Midbrain (tissue), 1 donor: ENCODE measurements at regions not wholly inside any gene's neighbourhood (a gene's known extent, or its start where the extent isn't known, plus 50 kb on each side); places are given as distances from the start of the nearest gene placed in this dataset.

ENCODE experiments used
- DNase-seq: peaks from one replicate; lab custom pipeline; 2025; lab: John Stamatoyannopoulos, UW

- no peak for DNase-seq
Measured at GRCh38 chr2:7812231-7812995, 869.4 kb upstream of the ID2 start.

- DNase-seq, result no peak
Measured at GRCh38 chr2:7813541-7814292, 868.1 kb upstream of the ID2 start.

GRCh38 chr2:7815726-7816125 is 866.1 kb upstream of the ID2 start:
- no peak for DNase-seq

GRCh38 chr2:7816233-7816632 is 865.6 kb upstream of the ID2 start:
- DNase-seq, result no peak

GRCh38 chr2:7816944-7817343 is 864.9 kb upstream of the ID2 start:
- DNase-seq, result no peak

GRCh38 chr2:7819316-7819715 is 862.5 kb upstream of the ID2 start:
- DNase-seq, result no peak

- no peak for DNase-seq
Measured at GRCh38 chr2:7819850-7820249, 862.0 kb upstream of the ID2 start.

- DNase-seq, result no peak
Measured at GRCh38 chr2:7824211-7824610, 857.6 kb upstream of the ID2 start.

GRCh38 chr2:7825591-7826312 is 856.1 kb upstream of the ID2 start:
- no peak for DNase-seq

GRCh38 chr2:7826656-7827055 is 855.2 kb upstream of the ID2 start:
- no peak for DNase-seq

GRCh38 chr2:7829241-7829640 is 852.6 kb upstream of the ID2 start:
- DNase-seq, result no peak

- no peak for DNase-seq
Measured at GRCh38 chr2:7830616-7831015, 851.2 kb upstream of the ID2 start.

GRCh38 chr2:7835151-7835550 is 846.7 kb upstream of the ID2 start:
- no peak for DNase-seq

- no peak for DNase-seq
Measured at GRCh38 chr2:7835693-7836680, 845.9 kb upstream of the ID2 start.

- DNase-seq, result no peak
Measured at GRCh38 chr2:7837237-7837760, 844.6 kb upstream of the ID2 start.

- no peak for DNase-seq
Measured at GRCh38 chr2:7838669-7839068, 843.2 kb upstream of the ID2 start.

GRCh38 chr2:7840651-7841380 is 841.0 kb upstream of the ID2 start:
- no peak for DNase-seq

GRCh38 chr2:7841751-7842150 is 840.1 kb upstream of the ID2 start:
- DNase-seq, result no peak

- no peak for DNase-seq
Measured at GRCh38 chr2:7844414-7844965, 837.4 kb upstream of the ID2 start.

- DNase-seq, result no peak
Measured at GRCh38 chr2:7845332-7845731, 836.5 kb upstream of the ID2 start.
